ENCODE measurements at regions not wholly inside any gene's neighbourhood (a gene's known extent, or its start where the extent isn't known, plus 50 kb on each side); places are given as distances from the start of the nearest gene placed in this dataset.
A peak's percentile ranks its signal among the peaks of the same experiment; 100 is the strongest.

- FAIRE-seq: no peak
- TF ChIP-seq TAF1 (IDR thresholded peaks at IDR 0.05; ENCODE audit: borderline replicate concordance, low read depth, low read length) (no peak), POLR2A (IDR thresholded peaks at IDR 0.05; ENCODE audit: low read depth, low read length) (no peak), POLR2AphosphoS5 (IDR thresholded peaks at IDR 0.05; ENCODE audit: low read depth, low read length) (no peak)
- no peak for DNase-seq (ENCODE audit: insufficient read length)
Observed at GRCh38 chr9:532707-533106, 308.8 kb upstream of the DMRT1 start.

GRCh38 chr9:534886-535285 is 306.6 kb upstream of the DMRT1 start:
- DNase-seq (ENCODE audit: insufficient read length) (no peak), FAIRE-seq (no peak)
- TF ChIP-seq POLR2AphosphoS5 (IDR thresholded peaks at IDR 0.05; ENCODE audit: low read depth, low read length) (no peak), TAF1 (IDR thresholded peaks at IDR 0.05; ENCODE audit: borderline replicate concordance, low read depth, low read length) (no peak), POLR2A (IDR thresholded peaks at IDR 0.05; ENCODE audit: low read depth, low read length) (no peak)

- FAIRE-seq: no peak
- no peak for DNase-seq (ENCODE audit: insufficient read length)
- TF ChIP-seq POLR2AphosphoS5 (IDR thresholded peaks at IDR 0.05; ENCODE audit: low read depth, low read length) (no peak), TAF1 (IDR thresholded peaks at IDR 0.05; ENCODE audit: borderline replicate concordance, low read depth, low read length) (no peak), POLR2A (IDR thresholded peaks at IDR 0.05; ENCODE audit: low read depth, low read length) (no peak)
Observed at GRCh38 chr9:535356-535755, 306.1 kb upstream of the DMRT1 start.

- DNase-seq (ENCODE audit: insufficient read length): no peak
- TF ChIP-seq POLR2AphosphoS5 (IDR thresholded peaks at IDR 0.05; ENCODE audit: low read depth, low read length): no peak
- peak; percentile 17 for FAIRE-seq
Observed at GRCh38 chr9:536597-537511, 304.6 kb upstream of the DMRT1 start.

- DNase-seq (ENCODE audit: insufficient read length) (no peak), FAIRE-seq (no peak)
- TF ChIP-seq TAF1 (IDR thresholded peaks at IDR 0.05; ENCODE audit: borderline replicate concordance, low read depth, low read length) (no peak), POLR2AphosphoS5 (IDR thresholded peaks at IDR 0.05; ENCODE audit: low read depth, low read length) (no peak), POLR2A (IDR thresholded peaks at IDR 0.05; ENCODE audit: low read depth, low read length) (no peak)
Observed at GRCh38 chr9:543478-543877, 298.0 kb upstream of the DMRT1 start.

GRCh38 chr9:545480-545879 is 296.0 kb upstream of the DMRT1 start:
- DNase-seq (ENCODE audit: insufficient read length) (no peak), FAIRE-seq (no peak)
- TF ChIP-seq TAF1 (IDR thresholded peaks at IDR 0.05; ENCODE audit: borderline replicate concordance, low read depth, low read length) (no peak), POLR2AphosphoS5 (IDR thresholded peaks at IDR 0.05; ENCODE audit: low read depth, low read length) (no peak), POLR2A (IDR thresholded peaks at IDR 0.05; ENCODE audit: low read depth, low read length) (no peak)

- DNase-seq (ENCODE audit: insufficient read length) (no peak), FAIRE-seq (no peak)
- no peak for TF ChIP-seq TAF1 (IDR thresholded peaks at IDR 0.05; ENCODE audit: borderline replicate concordance, low read depth, low read length)
- no peak for TF ChIP-seq POLR2A (IDR thresholded peaks at IDR 0.05; ENCODE audit: low read depth, low read length)
- TF ChIP-seq POLR2AphosphoS5 (IDR thresholded peaks at IDR 0.05; ENCODE audit: low read depth, low read length): no peak
Observed at GRCh38 chr9:546235-546634, 295.3 kb upstream of the DMRT1 start.

GRCh38 chr9:546797-547223 is 294.7 kb upstream of the DMRT1 start:
- FAIRE-seq (no peak), DNase-seq (ENCODE audit: insufficient read length) (no peak)
- TF ChIP-seq POLR2A (IDR thresholded peaks at IDR 0.05; ENCODE audit: low read depth, low read length) (no peak), TAF1 (IDR thresholded peaks at IDR 0.05; ENCODE audit: borderline replicate concordance, low read depth, low read length) (no peak), POLR2AphosphoS5 (IDR thresholded peaks at IDR 0.05; ENCODE audit: low read depth, low read length) (no peak)

GRCh38 chr9:547314-547713 is 294.2 kb upstream of the DMRT1 start:
- no peak for TF ChIP-seq TAF1 (IDR thresholded peaks at IDR 0.05; ENCODE audit: borderline replicate concordance, low read depth, low read length)
- DNase-seq (ENCODE audit: insufficient read length) (no peak), FAIRE-seq (no peak)

- no peak for TF ChIP-seq POLR2A (IDR thresholded peaks at IDR 0.05; ENCODE audit: low read depth, low read length)
- no peak for FAIRE-seq
Observed at GRCh38 chr9:549455-549997, 292.0 kb upstream of the DMRT1 start.

GRCh38 chr9:550333-550732 is 291.2 kb upstream of the DMRT1 start:
- FAIRE-seq (no peak), DNase-seq (ENCODE audit: insufficient read length) (no peak)
- TF ChIP-seq TAF1 (IDR thresholded peaks at IDR 0.05; ENCODE audit: borderline replicate concordance, low read depth, low read length): no peak
- no peak for TF ChIP-seq POLR2A (IDR thresholded peaks at IDR 0.05; ENCODE audit: low read depth, low read length)
- no peak for TF ChIP-seq POLR2AphosphoS5 (IDR thresholded peaks at IDR 0.05; ENCODE audit: low read depth, low read length)

More at GRCh38 chr9:549455-549997, 292.0 kb upstream of the DMRT1 start:
- no peak for DNase-seq (ENCODE audit: insufficient read length)
